NCI-H1417 treated with DMSO at 0.1 percent for 48 hours (cell line): ENCODE measurements at regions not wholly inside any gene's neighbourhood (a gene's known extent, or its start where the extent isn't known, plus 50 kb on each side); places are given as distances from the start of the nearest gene placed in this dataset.

Source experiments
- DNase-seq: peaks from one replicate; lab custom pipeline; 2025; lab: John Stamatoyannopoulos, UW

- DNase-seq = no peak
These were observed 118.5 kb upstream of the ARHGAP20 start for GRCh38 chr11:110830747-110831146.

DNA sequence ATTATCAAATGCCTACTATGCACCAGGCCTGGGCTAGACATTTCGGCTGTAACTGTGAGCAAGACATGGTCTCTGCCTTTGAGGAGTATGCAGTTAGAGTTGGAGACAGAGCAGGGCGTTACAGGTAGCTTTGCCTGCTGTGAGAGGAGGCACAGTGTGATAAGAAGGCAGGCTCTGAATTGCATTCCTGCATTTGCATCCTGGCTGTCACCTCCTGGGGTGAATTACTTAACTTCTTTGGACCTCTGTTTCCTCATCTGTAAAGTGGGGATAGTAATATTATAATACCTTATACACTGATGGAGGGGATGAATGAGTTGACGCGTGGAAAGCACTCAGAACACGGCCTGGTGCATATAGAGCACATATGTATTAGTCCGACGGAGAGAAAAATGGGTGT lies 118.1 kb upstream of the ARHGAP20 start:
- no peak for DNase-seq

DNA sequence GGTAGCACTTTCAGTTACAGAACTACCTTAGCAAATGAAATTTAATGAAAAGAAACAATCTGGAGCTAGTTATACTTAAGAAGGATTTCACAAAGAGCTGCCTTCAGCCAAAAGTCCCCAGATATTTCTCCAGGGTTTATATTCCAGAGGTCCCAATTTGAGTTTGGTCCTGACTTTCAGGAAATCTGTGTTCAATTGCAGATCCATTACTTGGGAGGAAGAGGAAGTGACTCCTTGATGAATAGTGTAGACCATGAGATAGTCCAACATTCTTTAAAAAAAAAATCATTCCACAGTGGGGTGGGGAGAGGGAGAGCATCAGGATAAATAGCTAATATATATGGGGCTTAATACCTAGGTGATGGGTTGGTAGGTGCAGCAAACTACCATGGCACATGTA lies 117.6 kb upstream of the ARHGAP20 start:
- no peak for DNase-seq

- DNase-seq = no peak
These were observed 115.8 kb upstream of the ARHGAP20 start for GRCh38 chr11:110828086-110828485.

DNA sequence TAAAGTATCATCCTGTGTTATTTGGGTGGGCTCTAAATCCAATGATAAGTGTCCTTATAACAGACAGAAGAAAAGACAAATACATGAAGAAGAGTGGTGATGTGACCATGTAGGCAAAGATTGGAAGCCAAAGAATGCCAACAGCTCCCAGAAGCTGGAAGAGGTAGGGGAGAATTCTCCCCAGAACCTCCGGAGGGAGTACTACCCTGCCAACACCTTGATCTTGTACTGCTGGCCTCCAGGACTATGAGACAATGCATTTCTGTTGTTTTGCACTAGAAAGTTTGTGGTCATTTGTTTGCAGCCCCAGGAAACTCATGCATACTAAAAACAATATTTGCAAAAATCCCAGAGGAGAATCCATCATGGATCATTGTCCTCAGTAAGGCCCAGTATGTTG lies 115.0 kb upstream of the ARHGAP20 start:
- DNase-seq = no peak

- no peak for DNase-seq
These were observed 112.8 kb upstream of the ARHGAP20 start for GRCh38 chr11:110824912-110825620.

DNA sequence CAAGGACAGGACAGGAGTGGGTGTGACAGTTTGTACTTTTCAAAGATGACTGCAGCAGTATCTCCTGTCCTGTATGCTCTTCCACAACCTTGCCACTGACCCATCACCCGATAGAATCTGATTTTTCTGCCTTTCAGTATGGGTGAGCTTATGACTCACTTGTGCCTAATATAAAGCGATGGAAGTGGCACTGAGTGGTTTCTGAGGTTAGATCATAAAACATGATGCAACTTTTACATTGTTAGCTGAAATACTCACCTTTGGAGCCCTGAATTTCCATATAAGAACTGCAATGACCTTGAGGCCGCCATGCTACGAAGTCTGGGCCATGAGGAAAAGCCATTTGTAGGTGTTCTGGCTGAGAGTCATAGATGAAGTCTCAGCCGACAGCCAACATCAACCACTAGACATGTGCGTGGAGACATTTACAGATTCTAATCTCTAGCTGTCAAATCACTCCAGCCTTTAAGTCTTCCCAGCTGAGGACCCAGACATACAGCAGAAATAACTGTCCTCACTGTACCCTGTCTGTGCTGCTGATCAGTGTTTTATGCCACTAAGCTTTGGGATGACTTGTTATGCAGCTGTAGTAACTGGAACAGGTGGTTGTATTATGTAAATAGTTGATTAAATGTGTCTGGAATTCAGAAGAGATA lies 105.9 kb upstream of the ARHGAP20 start:
- no peak for DNase-seq

- DNase-seq = no peak
These were observed 100.0 kb upstream of the ARHGAP20 start for GRCh38 chr11:110812086-110812733.

GRCh38 chr11:110809417-110810199 lies 97.4 kb upstream of the ARHGAP20 start:
- DNase-seq = no peak

- DNase-seq = no peak
These were observed 96.0 kb upstream of the ARHGAP20 start for GRCh38 chr11:110808248-110808647.

GRCh38 chr11:110807801-110808200 lies 95.6 kb upstream of the ARHGAP20 start:
- no peak for DNase-seq

DNA sequence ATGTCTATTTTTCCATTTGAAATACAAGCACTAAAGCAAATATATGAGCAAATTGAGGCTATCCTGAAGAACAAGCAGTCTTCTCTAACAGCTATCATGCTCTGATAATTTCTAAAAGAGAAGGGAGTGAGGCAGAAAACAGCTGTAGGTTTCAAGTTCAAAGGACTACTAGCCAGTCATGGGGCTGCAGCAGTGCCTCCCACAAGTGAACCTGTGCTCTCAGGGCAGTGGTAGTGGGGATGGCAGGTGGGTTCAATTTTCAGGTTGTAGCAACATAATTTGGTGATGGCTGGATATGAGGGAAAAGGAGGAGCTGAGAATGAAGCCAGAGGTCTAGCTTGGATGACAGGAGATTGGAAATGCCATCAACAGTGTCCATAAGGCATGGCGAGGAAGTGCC lies 93.5 kb upstream of the ARHGAP20 start:
- no peak for DNase-seq

DNA sequence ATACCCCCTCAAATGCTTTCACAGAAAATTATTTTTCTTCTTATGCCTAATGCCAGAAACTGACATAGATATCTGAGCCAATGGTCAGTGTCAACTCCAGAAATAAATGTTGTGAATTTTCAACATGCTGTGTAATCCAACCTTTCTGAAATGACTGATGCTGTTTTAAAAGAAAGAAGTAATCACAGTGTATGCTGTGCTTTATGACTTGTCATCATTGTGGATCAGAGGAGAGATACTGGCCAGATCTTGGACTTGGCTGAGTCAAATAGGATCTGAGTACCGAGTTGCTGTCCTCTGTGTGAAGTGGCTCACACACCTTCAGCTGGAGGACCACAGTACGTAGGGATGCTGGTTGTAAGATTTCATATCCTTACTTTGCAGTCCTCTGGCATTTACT lies 89.9 kb upstream of the ARHGAP20 start:
- no peak for DNase-seq

GRCh38 chr11:110801328-110801727 lies 89.1 kb upstream of the ARHGAP20 start:
- no peak for DNase-seq

GRCh38 chr11:110798201-110798900 lies 86.1 kb upstream of the ARHGAP20 start:
- DNase-seq = no peak

GRCh38 chr11:110797453-110797852 lies 85.2 kb upstream of the ARHGAP20 start:
- DNase-seq = no peak

DNA sequence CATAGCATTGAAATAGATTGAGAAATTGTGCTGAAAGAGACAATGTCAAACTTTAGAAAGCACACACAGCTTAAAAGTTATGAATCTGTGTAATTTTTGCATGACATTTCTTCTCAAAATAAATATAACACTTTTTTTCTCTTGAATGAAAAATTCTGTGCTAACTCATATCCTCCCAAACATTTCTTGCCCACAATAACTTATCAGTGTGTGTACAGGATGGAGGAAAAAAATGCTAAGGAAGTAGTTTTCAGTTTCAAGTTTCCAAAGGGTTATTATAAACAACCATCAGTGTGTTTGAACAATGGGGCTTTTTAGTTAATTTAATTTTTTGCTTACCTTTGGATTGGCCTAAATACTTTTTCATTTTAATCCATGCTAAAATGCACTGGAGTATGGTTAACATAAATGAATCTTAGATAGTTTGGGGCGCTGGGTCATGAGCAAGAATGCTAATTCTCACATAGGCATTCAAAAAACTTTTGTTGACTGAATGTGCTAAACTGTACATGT lies 82.9 kb upstream of the ARHGAP20 start:
- no peak for DNase-seq

DNA sequence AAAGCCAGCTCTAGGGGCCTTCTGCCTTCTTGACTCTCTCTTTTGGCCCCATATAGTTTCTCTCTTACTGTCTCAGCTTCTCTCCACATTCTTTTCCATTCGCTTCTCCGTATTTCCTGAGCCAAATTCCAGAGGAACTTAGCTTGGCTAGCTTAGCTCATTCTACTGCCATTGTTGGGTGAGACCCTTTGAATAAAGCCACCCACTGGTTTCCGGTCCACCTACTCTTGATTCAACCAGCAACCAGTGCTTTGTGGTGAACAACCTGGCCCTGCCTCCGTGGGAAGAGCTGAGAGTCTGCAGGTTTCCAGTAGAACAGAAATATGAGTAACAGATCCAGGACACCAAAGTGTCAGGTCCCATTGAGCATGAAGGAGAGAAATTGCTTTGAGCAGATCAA lies 81.3 kb upstream of the ARHGAP20 start:
- DNase-seq = no peak

DNA sequence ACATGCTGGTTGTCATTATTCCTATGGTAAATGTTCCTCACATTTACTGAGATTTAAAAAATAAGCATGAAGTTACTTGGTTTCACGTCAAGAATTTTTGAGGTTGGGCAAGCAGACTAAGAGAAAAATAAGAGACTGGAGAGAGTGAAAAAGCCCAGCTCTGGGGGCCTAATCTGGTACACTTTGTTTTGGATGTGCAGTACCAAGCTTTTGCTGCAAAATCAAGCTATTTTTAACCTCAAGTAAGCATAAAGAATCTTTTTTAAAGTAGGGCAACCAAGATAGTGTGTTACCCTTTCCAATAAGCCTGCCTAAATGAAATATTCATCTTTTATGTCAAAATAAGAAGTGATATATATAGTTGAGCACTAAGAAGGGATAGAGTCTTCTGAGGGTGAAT lies 79.4 kb upstream of the ARHGAP20 start:
- DNase-seq = no peak

DNA sequence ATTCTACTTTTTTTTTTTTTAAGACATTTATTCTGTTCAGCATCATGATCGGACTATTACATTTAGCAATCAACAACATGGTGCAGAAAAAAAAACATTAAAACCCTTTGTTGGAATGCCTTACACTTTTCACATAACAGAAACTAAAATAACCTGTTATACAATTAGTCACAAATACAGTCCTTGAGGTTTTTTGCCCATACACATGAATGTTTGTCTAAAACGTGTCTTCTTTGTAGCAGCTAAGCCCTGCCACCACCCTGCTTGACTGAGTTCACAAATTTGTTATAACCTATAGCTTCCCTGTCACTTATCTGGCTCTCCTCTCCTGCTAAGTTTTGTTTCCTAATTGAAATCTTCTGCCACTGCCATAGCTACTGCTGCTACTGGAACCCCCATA lies 75.4 kb upstream of the ARHGAP20 start:
- no peak for DNase-seq

- DNase-seq = no peak
These were observed 74.1 kb upstream of the ARHGAP20 start for GRCh38 chr11:110786226-110786902.
